ENCODE measurements at regions not wholly inside any gene's neighbourhood (a gene's known extent, or its start where the extent isn't known, plus 50 kb on each side); places are given as distances from the start of the nearest gene placed in this dataset.

GRCh38 chr9:16306586-16306985 lies 563.9 kb downstream of the BNC2 start:
- ChIA-PET POLR2A (no interaction called here), CTCF (no interaction called here)
- in situ Hi-C loops (cut with HindIII; ENCODE audit: low pct_unique_long_range_greater_than_20kb, low sequenced_read_pairs), result no loop called here
- no peaks in the 10 kb centered on the region for H3K9me3 ChIP-seq (ENCODE audit: control insufficient read depth, insufficient read depth, low read depth, low read length)
- no peaks in the 10 kb centered on the region for H3K4me1 ChIP-seq (ENCODE audit: control insufficient read depth, insufficient read depth, low read length)
- TF ChIP-seq SIN3A (IDR thresholded peaks at IDR 0.05; ENCODE audit: borderline replicate concordance, insufficient read depth, low read depth, low read length) (no peak), CTCF (IDR thresholded peaks at IDR 0.05) (no peak), POLR2AphosphoS5 (IDR thresholded peaks at IDR 0.05; ENCODE audit: low read depth, low read length) (no peak), TCF7L2 (IDR thresholded peaks at IDR 0.05; ENCODE audit: low read depth, low read length) (no peak)
- TF ChIP-seq, protein P1, sequence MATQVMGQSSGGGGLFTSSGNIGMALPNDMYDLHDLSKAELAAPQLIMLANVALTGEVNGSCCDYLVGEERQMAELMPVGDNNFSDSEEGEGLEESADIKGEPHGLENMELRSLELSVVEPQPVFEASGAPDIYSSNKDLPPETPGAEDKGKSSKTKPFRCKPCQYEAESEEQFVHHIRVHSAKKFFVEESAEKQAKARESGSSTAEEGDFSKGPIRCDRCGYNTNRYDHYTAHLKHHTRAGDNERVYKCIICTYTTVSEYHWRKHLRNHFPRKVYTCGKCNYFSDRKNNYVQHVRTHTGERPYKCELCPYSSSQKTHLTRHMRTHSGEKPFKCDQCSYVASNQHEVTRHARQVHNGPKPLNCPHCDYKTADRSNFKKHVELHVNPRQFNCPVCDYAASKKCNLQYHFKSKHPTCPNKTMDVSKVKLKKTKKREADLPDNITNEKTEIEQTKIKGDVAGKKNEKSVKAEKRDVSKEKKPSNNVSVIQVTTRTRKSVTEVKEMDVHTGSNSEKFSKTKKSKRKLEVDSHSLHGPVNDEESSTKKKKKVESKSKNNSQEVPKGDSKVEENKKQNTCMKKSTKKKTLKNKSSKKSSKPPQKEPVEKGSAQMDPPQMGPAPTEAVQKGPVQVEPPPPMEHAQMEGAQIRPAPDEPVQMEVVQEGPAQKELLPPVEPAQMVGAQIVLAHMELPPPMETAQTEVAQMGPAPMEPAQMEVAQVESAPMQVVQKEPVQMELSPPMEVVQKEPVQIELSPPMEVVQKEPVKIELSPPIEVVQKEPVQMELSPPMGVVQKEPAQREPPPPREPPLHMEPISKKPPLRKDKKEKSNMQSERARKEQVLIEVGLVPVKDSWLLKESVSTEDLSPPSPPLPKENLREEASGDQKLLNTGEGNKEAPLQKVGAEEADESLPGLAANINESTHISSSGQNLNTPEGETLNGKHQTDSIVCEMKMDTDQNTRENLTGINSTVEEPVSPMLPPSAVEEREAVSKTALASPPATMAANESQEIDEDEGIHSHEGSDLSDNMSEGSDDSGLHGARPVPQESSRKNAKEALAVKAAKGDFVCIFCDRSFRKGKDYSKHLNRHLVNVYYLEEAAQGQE (IDR thresholded peaks at IDR 0.05; ENCODE audit: insufficient read depth in 1 of 2, low read depth in 2 of 2, low read length in 1 of 2), result no peak
- no TSS peak for BruUV-seq (replicated peaks)
- H3K27ac ChIP-seq (ENCODE audit: low read length), result no peak overlapping the region
- ATAC-seq (no peak), DNase-seq (ENCODE audit: low read depth, low spot score) (no peak)
- H3K36me3 ChIP-seq (ENCODE audit: control insufficient read depth, insufficient read depth, low read length), result no peaks in the 10 kb centered on the region
- intact Hi-C loops (cut with micrococcal nuclease; ENCODE audit: unreplicated experiment), result no loop called here
- no peaks in the 10 kb centered on the region for H3K27me3 ChIP-seq (ENCODE audit: control insufficient read depth, insufficient read depth, low read length)
- no peak overlapping the region for H3K4me3 ChIP-seq (ENCODE audit: low read depth in 2 of 2, low read length in 2 of 2)

DNA sequence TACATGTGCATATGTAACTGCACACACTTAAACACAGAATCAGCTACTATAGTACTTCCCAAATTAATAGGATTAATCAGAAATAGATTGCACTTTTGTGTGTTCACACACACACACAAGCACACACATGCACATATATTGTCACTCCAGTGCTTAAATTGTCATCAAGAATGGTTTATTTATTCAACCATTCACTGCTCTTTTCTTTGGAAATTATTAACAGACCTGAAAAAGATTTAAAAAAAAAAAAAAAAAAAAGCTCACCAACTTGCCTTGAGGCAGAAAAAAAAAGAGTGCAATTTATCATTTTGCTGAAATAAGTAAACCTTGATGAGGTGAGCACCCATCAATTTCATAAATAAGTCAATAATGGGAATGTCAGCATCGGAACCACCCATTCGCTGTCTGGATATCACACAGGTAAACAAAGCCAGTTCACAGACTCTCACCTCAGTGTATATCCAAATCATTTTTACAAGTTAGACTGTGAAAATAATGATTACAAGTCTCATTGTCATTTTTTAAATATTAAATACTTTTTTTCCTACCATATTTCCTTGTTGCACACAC lies 562.8 kb downstream of the BNC2 start:
- Histone ChIP-seq H3K4me1 (ENCODE audit: control insufficient read depth, insufficient read depth, low read length) (no peaks in the 10 kb centered on the region), H3K9me3 (ENCODE audit: control insufficient read depth, insufficient read depth, low read depth, low read length) (no peaks in the 10 kb centered on the region), H3K36me3 (ENCODE audit: control insufficient read depth, insufficient read depth, low read length) (no peaks in the 10 kb centered on the region), H3K27ac (ENCODE audit: low read length) (no peak overlapping the region), H3K27me3 (ENCODE audit: control insufficient read depth, insufficient read depth, low read length) (no peaks in the 10 kb centered on the region), H3K4me3 (ENCODE audit: low read depth in 2 of 2, low read length in 2 of 2) (no peak overlapping the region)
- BruUV-seq (replicated peaks), result no TSS peak
- in situ Hi-C loops (cut with HindIII; ENCODE audit: low pct_unique_long_range_greater_than_20kb, low sequenced_read_pairs), result no loop called here
- ATAC-seq (no peak), DNase-seq (ENCODE audit: low read depth, low spot score) (no peak)
- no peak for TF ChIP-seq TCF7L2 (IDR thresholded peaks at IDR 0.05; ENCODE audit: low read depth, low read length)
- TF ChIP-seq SIN3A (IDR thresholded peaks at IDR 0.05; ENCODE audit: borderline replicate concordance, insufficient read depth, low read depth, low read length), result no peak
- no peak for TF ChIP-seq POLR2AphosphoS5 (IDR thresholded peaks at IDR 0.05; ENCODE audit: low read depth, low read length)
- TF ChIP-seq CTCF (IDR thresholded peaks at IDR 0.05), result no peak
- TF ChIP-seq, protein P1 (IDR thresholded peaks at IDR 0.05; ENCODE audit: insufficient read depth in 1 of 2, low read depth in 2 of 2, low read length in 1 of 2), result no peak
- ChIA-PET POLR2A (no interaction called here), CTCF (no interaction called here)
- intact Hi-C loops (cut with micrococcal nuclease; ENCODE audit: unreplicated experiment), result no loop called here
